Esophagus (tissue), 2 donors: ENCODE measurements at regions not wholly inside any gene's neighbourhood (a gene's known extent, or its start where the extent isn't known, plus 50 kb on each side); places are given as distances from the start of the nearest gene placed in this dataset.

Source experiments
- H3K27ac ChIP-seq, 2 donors: one replicate each; pipeline ENCODE4 v1.5.1; 2013; ENCODE audit warnings: low read depth in 2 of 2, mild to moderate bottlenecking in 2 of 2, inconsistent platforms in 1 of 2, low read length in 1 of 2, moderate library complexity in 1 of 2
- H3K27me3 ChIP-seq, 2 donors: one replicate each; pipeline ENCODE4 v1.6.1; 2013; ENCODE audit warnings: low read length in 2 of 2, control low read depth in 1 of 2, mild to moderate bottlenecking in 1 of 2; ENCODE audit not compliant: insufficient read depth in 2 of 2, control insufficient read depth in 1 of 2
- H3K36me3 ChIP-seq, 2 donors: one replicate each; pipeline ENCODE4 v1.6.1; 2013; ENCODE audit warnings: low read length in 1 of 2; ENCODE audit not compliant: control insufficient read depth in 2 of 2, insufficient read depth in 2 of 2
- H3K4me1 ChIP-seq, 2 donors: one replicate each; pipeline ENCODE4 v1.6.1; 2013; ENCODE audit warnings: low read length in 1 of 2; ENCODE audit not compliant: control insufficient read depth in 2 of 2, insufficient read depth in 2 of 2
- H3K4me3 ChIP-seq, 2 donors: one replicate each; pipeline ENCODE4 v1.5.1; 2013; ENCODE audit warnings: low read length in 2 of 2, mild to moderate bottlenecking in 2 of 2, low read depth in 1 of 2, moderate library complexity in 1 of 2
- H3K9me3 ChIP-seq, 2 donors: one replicate each; pipeline ENCODE4 v1.6.1; 2013; ENCODE audit warnings: mild to moderate bottlenecking in 2 of 2, low read depth in 1 of 2, low read length in 1 of 2, moderate library complexity in 1 of 2; ENCODE audit not compliant: control insufficient read depth in 2 of 2, insufficient read depth in 1 of 2
- WGBS, 2 donors: extraction: QIAGEN DNeasy Blood & Tissue Kit; methylation state at CpG; one replicate each; pipeline ENCODE4 v1.1.7; 2013; 5-methylcytosine and 5-hydroxymethylcytosine counted together
- donor health status: healthy with polysubstance abuse.
- donor health status: Bipolar disorder and iron deficiency.

DNA sequence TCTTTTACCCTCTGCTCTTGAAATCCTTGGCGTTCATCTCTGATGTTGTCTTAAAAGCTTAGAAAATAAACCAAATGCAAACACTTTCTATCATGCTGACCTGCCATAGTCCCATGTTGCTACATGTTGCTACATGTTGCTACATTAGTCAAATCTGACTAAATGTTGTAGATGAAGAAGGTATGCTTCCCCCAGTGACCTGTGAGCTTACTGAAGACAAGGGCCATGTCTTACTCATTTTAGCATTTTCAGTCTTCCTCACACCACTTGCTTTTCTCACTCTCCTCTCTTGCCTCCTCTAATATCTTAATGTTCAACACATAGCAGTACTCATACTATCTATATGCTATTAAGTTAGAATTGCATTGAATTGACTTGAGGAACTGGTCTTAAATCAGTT lies 346.4 kb upstream of the MTNR1B start:
- 53 to 68% methylated on average over 1 of the region's 1 CpG for WGBS, 2 donors
- Histone ChIP-seq H3K27ac (no peak overlapping the region), H3K4me1 (no peaks in the 10 kb centered on the region), H3K27me3 (no peaks in the 10 kb centered on the region), H3K9me3 (no peaks in the 10 kb centered on the region), H3K4me3 (no peak overlapping the region), H3K36me3 (no peaks in the 10 kb centered on the region)

DNA sequence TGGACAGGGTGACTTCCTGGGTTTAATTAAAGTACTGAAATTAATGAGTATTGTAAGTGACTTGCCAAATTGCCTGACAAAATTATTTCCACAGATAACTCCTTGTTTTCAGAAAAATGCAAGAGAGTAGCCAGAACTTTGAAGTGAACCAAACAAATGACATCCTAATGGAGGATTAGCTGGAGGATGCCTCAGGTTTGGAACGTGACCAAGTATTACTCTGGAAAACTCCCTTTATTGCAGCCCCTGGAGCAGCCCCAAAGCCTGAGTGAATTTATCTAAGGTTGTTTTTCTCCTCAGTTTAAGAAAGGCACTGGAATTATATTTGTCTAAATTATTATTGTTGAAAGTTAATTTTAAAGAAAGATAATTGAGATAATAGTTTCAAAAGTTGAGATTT lies 343.6 kb upstream of the MTNR1B start:
- Histone ChIP-seq H3K4me3 (no peak overlapping the region), H3K4me1 (no peaks in the 10 kb centered on the region), H3K27me3 (no peaks in the 10 kb centered on the region), H3K27ac (no peak overlapping the region), H3K36me3 (no peaks in the 10 kb centered on the region), H3K9me3 (no peaks in the 10 kb centered on the region)
- WGBS, 2 donors = 39 to 59% methylated on average over 1 of the region's 1 CpG

DNA sequence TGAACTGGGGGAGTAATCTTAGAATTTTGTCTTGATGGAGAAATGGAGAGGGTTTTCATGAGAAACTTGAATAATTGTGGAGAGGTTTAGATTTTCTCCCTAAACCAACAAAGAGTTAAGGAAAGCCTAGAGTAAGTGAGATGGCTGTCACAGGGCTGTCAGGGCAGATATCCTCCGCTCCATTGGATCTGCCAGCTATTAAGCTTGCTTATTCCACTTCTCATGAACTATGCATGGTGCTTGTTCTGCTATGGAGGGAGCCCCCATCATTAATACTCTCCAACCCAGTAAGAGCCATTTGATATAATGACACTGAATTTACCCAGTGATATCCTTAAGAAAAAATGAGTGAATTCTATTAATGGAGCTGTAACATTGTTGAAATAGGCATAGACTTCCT lies 342.8 kb upstream of the MTNR1B start:
- Histone ChIP-seq H3K4me1 (no peaks in the 10 kb centered on the region), H3K27ac (no peak overlapping the region), H3K9me3 (no peaks in the 10 kb centered on the region), H3K36me3 (no peaks in the 10 kb centered on the region), H3K4me3 (no peak overlapping the region), H3K27me3 (no peaks in the 10 kb centered on the region)
- 90 to 97% methylated on average over 1 of the region's 1 CpG for WGBS, 2 donors

DNA sequence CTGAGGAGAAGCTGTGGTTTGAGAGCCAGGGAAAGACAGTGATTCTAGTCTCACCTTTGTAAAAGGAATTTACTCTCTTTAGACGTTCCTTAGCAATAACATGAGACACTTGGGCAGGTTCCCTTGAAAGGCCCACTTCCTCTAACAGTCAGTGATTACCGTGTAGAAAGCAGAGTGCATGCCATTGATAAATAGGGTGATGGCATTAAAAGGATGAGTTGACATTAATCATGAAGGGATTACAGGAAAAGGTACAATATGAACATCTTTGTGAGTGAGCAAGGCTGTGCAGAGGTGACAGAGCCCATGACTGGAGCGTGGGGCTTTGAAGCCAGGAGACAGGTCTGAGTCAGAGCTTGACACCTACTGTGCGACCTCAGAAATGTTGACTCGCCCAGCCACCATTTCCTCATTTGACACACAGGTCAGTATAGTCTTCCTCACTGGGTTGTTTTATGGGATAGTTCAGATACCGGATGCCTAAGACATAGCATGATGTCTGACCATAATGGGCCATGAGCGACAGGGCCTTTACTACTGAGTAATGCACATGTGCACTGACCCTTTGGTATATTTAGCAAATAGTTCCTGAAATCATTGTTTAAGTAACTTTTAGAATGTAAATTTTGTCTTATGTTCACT lies 341.7 kb upstream of the MTNR1B start:
- no peaks in the 10 kb centered on the region for H3K9me3 ChIP-seq
- WGBS, 2 donors = 79 to 82% methylated on average over 7 of the region's 7 CpGs
- H3K27ac ChIP-seq = no peak overlapping the region

DNA sequence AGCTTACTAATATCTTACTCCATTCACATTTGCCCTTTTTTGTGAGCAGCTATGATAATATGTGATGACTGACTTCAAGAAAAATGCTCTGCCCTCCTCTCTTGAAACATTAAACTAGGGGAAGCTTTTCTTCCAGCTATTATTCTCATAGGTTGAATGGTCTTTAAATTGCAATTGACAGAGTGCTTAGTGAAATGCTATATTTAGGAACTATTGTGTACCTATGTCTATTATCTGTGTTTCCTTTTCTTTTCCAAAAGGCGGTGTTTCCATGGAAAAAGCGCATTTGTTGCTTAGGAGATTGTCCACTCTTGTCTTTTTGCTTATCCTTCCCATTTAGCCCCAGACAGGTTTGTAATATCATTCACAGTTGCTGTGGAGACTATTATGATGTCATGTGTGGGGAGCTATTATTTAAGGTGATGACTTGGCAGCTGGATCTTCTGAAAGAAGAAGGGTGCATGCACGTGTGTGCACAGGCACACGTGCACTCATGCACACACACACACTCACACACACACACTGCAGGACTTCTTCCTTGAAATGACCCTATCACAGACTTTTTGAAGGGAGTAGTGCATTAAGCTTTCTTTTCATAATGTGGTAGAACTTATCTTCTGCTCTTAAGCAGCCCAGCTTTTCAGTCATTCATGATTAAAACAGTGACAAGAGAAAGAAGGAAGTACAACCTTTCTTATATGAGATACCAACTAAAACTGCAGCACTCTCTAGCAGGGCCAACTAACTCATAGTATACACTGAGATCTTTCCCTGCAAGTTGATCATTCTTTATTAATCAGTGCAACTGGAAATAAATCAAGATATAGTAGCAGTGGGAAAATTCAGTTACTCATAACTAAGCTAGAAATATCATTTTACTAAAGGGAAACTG lies 340.8 kb upstream of the MTNR1B start:
- H3K27me3 ChIP-seq = no peaks in the 10 kb centered on the region
- 49 to 52% methylated on average over 4 of the region's 4 CpGs for WGBS, 2 donors
- no peaks in the 10 kb centered on the region for H3K36me3 ChIP-seq
- H3K27ac ChIP-seq = no peak overlapping the region
- no peaks in the 10 kb centered on the region for H3K4me1 ChIP-seq
- no peak overlapping the region for H3K4me3 ChIP-seq
- H3K9me3 ChIP-seq = no peaks in the 10 kb centered on the region

More for the DNA sequence above, 341.7 kb upstream of the MTNR1B start:
- Histone ChIP-seq H3K27me3 (no peaks in the 10 kb centered on the region), H3K4me1 (no peaks in the 10 kb centered on the region), H3K4me3 (no peak overlapping the region), H3K36me3 (no peaks in the 10 kb centered on the region)

DNA sequence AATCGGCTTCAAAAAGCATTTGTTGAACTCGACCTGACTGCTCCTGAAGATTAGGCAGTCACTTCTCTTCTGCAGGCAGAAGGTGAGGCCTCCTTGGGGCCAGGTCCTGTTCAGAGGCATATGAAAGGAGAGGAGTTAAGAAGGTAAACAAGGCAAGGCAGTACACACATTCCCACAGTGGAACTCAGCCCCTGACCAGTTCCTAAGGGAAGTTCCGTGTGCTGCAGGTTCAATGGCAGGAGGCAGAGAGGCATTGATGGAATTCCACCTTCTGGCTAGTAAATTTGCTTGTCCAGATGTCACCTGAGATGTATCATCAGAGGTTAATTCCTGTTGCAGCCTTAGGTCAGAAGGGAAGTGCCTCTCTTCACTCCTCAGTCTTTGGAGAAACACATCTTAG lies 337.0 kb upstream of the MTNR1B start:
- WGBS, 2 donors = 48 to 52% methylated on average over 3 of the region's 3 CpGs
- H3K27ac ChIP-seq = no peak overlapping the region
- H3K36me3 ChIP-seq = no peaks in the 10 kb centered on the region
- H3K4me3 ChIP-seq = no peak overlapping the region
- H3K27me3 ChIP-seq = no peaks in the 10 kb centered on the region
- H3K4me1 ChIP-seq = no peaks in the 10 kb centered on the region
- H3K9me3 ChIP-seq = no peaks in the 10 kb centered on the region

DNA sequence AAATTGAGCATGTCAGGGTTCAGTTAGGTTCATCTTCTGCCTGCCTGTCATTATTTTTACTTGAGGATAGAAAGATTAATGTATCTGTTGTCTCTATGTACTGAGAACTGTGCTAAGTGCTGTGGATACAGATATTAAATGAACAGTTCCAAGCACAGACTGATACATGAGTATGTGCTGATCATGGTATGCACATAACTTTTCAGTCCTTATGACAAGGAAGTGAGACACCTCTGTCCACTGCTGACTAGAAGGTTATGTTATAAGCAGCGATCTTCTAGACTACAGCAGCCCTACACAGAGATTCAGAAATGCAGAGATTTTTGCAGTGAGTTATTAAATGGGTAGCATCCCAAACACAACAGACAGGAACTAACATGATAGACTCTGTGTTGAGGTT lies 335.6 kb upstream of the MTNR1B start:
- H3K4me3 ChIP-seq = no peak overlapping the region
- H3K27me3 ChIP-seq = no peaks in the 10 kb centered on the region
- no peaks in the 10 kb centered on the region for H3K9me3 ChIP-seq
- no peaks in the 10 kb centered on the region for H3K4me1 ChIP-seq
- H3K27ac ChIP-seq = no peak overlapping the region
- WGBS, 2 donors = 72 to 85% methylated on average over 1 of the region's 1 CpG
- H3K36me3 ChIP-seq = no peaks in the 10 kb centered on the region

DNA sequence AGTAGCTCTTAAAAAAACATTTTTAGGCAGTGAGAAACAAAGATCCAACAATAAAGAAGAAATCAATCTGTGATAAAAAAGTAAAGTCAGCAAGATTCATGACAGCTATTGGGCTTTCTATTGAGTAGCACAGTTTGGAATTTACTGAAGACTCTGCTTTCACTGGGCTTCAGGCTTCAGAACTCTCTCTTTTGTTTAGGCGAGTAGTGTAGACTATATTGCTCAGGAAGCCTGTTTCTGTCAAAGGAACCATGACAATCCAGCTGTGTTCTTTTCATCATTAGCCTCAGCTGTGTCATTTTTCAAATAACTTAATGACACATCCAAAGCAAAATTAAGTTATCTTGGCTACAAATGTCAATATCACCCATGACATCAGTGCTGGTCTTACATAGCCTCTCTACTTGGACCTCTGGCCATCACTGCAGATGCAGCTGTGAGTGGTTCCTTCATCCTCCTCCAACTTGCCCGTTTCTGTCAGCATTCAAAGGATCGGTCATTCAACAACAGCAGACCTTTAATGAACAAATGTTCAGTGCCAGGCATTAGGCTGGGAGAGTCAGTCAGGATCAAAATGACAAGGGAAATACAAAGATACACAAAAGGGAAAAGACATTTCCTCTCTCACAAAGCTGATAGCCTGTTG lies 332.8 kb upstream of the MTNR1B start:
- no peaks in the 10 kb centered on the region for H3K9me3 ChIP-seq
- no peaks in the 10 kb centered on the region for H3K27me3 ChIP-seq
- no peak overlapping the region for H3K27ac ChIP-seq
- no peaks in the 10 kb centered on the region for H3K4me1 ChIP-seq
- no peak overlapping the region for H3K4me3 ChIP-seq
- no peaks in the 10 kb centered on the region for H3K36me3 ChIP-seq
- WGBS, 2 donors = 60 to 63% methylated on average over 3 of the region's 3 CpGs

DNA sequence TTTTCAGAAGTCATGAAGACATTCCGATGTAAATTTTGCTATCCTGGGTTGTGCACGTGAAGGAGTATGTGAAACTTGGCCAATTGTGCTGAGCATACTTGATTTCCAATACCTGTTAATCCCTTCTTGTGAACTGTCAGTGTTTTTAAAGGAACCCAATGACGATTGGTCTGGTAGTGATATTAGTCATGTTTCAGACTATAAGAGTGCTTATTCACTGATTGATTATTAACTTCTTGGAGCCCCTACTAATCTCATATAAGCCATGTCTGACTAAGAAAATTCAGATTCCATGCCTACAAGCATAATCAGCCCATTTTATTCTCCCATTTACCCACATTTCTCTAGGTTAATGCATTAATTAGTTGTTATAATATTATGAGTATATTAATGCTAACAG lies 330.8 kb upstream of the MTNR1B start:
- no peaks in the 10 kb centered on the region for H3K36me3 ChIP-seq
- H3K9me3 ChIP-seq = no peaks in the 10 kb centered on the region

More for the DNA sequence above, 330.8 kb upstream of the MTNR1B start:
- Histone ChIP-seq H3K27me3 (no peaks in the 10 kb centered on the region), H3K27ac (no peak overlapping the region), H3K4me3 (no peak overlapping the region), H3K4me1 (no peaks in the 10 kb centered on the region)
- WGBS, 2 donors = 72 to 79% methylated on average over 3 of the region's 3 CpGs
